ENCODE measurements at regions not wholly inside any gene's neighbourhood (a gene's known extent, or its start where the extent isn't known, plus 50 kb on each side); places are given as distances from the start of the nearest gene placed in this dataset.

DNA sequence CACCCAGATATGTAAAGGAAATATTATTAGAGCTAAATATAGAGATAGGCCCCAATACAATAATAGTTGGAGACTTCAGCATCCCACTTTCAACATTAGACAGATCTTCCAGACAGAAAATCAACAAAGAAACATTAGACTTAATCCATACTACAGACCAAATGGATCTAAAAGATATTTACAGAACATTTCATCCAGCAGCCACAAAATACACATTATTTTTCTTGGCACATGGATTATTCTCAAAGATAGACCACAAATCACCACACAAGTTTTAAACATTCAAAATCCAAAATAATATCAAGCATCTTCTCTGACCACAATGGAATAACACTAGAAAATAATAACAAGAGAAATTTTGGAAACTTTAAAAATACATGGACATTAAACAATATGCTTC, 1159.1 kb upstream of the CITED2 start:
- Histone ChIP-seq H3K4me2 (ENCODE audit: low read length) (no peak overlapping the region), H3F3A (ENCODE audit: insufficient read depth, low read length) (no peaks in the 10 kb centered on the region), H2AFZ (ENCODE audit: low read length) (no peak overlapping the region), H3K36me3 (ENCODE audit: insufficient read depth, low read length) (no peaks in the 10 kb centered on the region), H3K27ac (ENCODE audit: low read depth, low read length, poor library complexity, severe bottlenecking) (no peak overlapping the region), H3K9ac (ENCODE audit: low read length) (no peak overlapping the region), H3K27me3 (ENCODE audit: insufficient read depth, low read length) (no peaks in the 10 kb centered on the region), H3K79me2 (ENCODE audit: insufficient read depth, low read length) (no peaks in the 10 kb centered on the region), H3K4me1 (ENCODE audit: insufficient read depth, low read length, severe bottlenecking) (peaks cover 14% of the 10 kb centered on the region), H3K9me2 (ENCODE audit: low read depth, low read length) (no peaks in the 10 kb centered on the region), H3K4me3 (ENCODE audit: low read depth, low read length, poor library complexity, severe bottlenecking) (no peak overlapping the region), H4K20me1 (ENCODE audit: insufficient read depth, low read length) (no peaks in the 10 kb centered on the region), H3K9me3 (ENCODE audit: low read length) (no peaks in the 10 kb centered on the region)
- TF ChIP-seq, protein P1, sequence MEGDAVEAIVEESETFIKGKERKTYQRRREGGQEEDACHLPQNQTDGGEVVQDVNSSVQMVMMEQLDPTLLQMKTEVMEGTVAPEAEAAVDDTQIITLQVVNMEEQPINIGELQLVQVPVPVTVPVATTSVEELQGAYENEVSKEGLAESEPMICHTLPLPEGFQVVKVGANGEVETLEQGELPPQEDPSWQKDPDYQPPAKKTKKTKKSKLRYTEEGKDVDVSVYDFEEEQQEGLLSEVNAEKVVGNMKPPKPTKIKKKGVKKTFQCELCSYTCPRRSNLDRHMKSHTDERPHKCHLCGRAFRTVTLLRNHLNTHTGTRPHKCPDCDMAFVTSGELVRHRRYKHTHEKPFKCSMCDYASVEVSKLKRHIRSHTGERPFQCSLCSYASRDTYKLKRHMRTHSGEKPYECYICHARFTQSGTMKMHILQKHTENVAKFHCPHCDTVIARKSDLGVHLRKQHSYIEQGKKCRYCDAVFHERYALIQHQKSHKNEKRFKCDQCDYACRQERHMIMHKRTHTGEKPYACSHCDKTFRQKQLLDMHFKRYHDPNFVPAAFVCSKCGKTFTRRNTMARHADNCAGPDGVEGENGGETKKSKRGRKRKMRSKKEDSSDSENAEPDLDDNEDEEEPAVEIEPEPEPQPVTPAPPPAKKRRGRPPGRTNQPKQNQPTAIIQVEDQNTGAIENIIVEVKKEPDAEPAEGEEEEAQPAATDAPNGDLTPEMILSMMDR (IDR thresholded peaks at IDR 0.05; ENCODE audit: low read length) = no peak
- no peak for TF ChIP-seq EZH2 (IDR thresholded peaks at IDR 0.05; ENCODE audit: borderline replicate concordance, low read length)

- Histone ChIP-seq H3K9me2 (ENCODE audit: low read depth, low read length) (no peaks in the 10 kb centered on the region), H3K9me3 (ENCODE audit: low read length) (no peaks in the 10 kb centered on the region), H3K4me3 (ENCODE audit: low read depth, low read length, poor library complexity, severe bottlenecking) (no peak overlapping the region), H3K4me1 (ENCODE audit: insufficient read depth, low read length, severe bottlenecking) (no peaks in the 10 kb centered on the region), H3F3A (ENCODE audit: insufficient read depth, low read length) (no peaks in the 10 kb centered on the region), H3K27me3 (ENCODE audit: insufficient read depth, low read length) (no peaks in the 10 kb centered on the region), H2AFZ (ENCODE audit: low read length) (no peak overlapping the region), H4K20me1 (ENCODE audit: insufficient read depth, low read length) (no peaks in the 10 kb centered on the region), H3K27ac (ENCODE audit: low read depth, low read length, poor library complexity, severe bottlenecking) (no peak overlapping the region), H3K36me3 (ENCODE audit: insufficient read depth, low read length) (no peaks in the 10 kb centered on the region), H3K79me2 (ENCODE audit: insufficient read depth, low read length) (no peaks in the 10 kb centered on the region), H3K4me2 (ENCODE audit: low read length) (no peak overlapping the region), H3K9ac (ENCODE audit: low read length) (no peak overlapping the region)
- TF ChIP-seq, protein P1 (IDR thresholded peaks at IDR 0.05; ENCODE audit: low read length) = no peak
- no peak for TF ChIP-seq EZH2 (IDR thresholded peaks at IDR 0.05; ENCODE audit: borderline replicate concordance, low read length)
Measured at GRCh38 chr6:140504776-140505175, 1130.3 kb upstream of the CITED2 start.

DNA sequence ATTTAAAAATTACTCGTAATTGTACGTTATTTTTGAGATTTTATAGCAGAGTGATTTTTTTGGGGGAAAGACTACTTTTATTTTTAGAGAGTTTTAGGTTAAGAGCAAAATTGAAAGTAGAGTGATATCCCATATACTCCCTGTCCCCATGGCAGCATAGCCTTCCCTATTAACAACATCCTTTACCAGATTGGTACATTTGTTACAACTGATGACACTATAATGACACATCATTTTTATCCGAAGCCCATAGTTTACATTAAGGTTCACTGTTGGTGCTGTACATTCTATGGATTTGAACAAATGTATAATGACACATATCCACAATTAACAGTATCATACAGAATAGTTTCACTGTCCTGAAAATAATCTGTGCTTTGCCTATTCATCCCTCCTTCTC, 1126.4 kb upstream of the CITED2 start:
- Histone ChIP-seq H3F3A (ENCODE audit: insufficient read depth, low read length) (no peaks in the 10 kb centered on the region), H3K4me3 (ENCODE audit: low read depth, low read length, poor library complexity, severe bottlenecking) (no peak overlapping the region), H3K4me2 (ENCODE audit: low read length) (no peak overlapping the region), H3K36me3 (ENCODE audit: insufficient read depth, low read length) (no peaks in the 10 kb centered on the region), H4K20me1 (ENCODE audit: insufficient read depth, low read length) (no peaks in the 10 kb centered on the region), H3K27me3 (ENCODE audit: insufficient read depth, low read length) (no peaks in the 10 kb centered on the region), H3K9me3 (ENCODE audit: low read length) (no peaks in the 10 kb centered on the region), H2AFZ (ENCODE audit: low read length) (no peak overlapping the region), H3K9me2 (ENCODE audit: low read depth, low read length) (no peaks in the 10 kb centered on the region), H3K27ac (ENCODE audit: low read depth, low read length, poor library complexity, severe bottlenecking) (no peak overlapping the region), H3K4me1 (ENCODE audit: insufficient read depth, low read length, severe bottlenecking) (no peaks in the 10 kb centered on the region), H3K79me2 (ENCODE audit: insufficient read depth, low read length) (no peaks in the 10 kb centered on the region), H3K9ac (ENCODE audit: low read length) (no peak overlapping the region)
- TF ChIP-seq EZH2 (IDR thresholded peaks at IDR 0.05; ENCODE audit: borderline replicate concordance, low read length) = no peak
- TF ChIP-seq, protein P1 (IDR thresholded peaks at IDR 0.05; ENCODE audit: low read length) = no peak
